UCSD-AML1 (cell line): ENCODE measurements at regions not wholly inside any gene's neighbourhood (a gene's known extent, or its start where the extent isn't known, plus 50 kb on each side); places are given as distances from the start of the nearest gene placed in this dataset.

Experiments
- DNase-seq: peaks from one replicate; lab custom pipeline; 2025; ENCODE audit not compliant: unreplicated experiment; lab: John Stamatoyannopoulos, UW

DNA sequence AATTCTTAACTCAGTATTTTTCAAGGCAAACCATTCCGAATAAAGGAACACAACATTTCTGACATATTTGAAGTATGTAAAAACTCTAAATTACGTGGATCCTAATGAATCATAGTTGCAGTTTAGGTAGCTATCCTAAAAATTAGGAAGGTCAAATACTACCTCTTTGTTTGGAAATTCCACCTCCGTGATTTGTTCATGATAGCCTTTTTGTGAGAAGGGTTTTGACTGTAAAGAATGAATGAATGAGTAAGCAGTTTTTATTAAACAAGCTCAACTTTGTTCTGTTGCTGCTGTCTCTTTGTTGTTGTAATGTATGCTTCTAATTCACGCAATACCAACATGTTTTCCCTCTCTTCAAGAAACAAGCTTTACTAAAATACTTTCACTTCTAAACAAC, 840.4 kb downstream of the USP25 start:
- no peak for DNase-seq

DNA sequence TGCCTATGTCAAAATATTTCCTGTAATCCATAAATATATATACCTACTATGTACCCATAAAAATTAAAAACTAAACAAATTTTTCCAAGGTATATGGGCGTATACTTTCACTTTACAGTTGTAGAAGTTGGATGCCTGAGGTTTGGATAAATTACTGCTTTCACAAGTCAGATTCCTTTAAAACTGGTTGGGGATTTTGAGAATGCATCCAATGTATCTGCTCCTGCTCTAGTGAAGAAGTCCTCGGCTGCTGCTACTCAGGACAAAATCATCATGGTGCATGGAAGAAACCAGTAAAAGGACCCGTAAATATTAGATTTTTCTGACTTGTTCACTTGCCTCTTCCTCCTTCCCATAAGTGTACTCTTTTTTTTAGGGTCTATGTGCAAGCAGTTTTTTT, 841.1 kb downstream of the USP25 start:
- no peak for DNase-seq

DNA sequence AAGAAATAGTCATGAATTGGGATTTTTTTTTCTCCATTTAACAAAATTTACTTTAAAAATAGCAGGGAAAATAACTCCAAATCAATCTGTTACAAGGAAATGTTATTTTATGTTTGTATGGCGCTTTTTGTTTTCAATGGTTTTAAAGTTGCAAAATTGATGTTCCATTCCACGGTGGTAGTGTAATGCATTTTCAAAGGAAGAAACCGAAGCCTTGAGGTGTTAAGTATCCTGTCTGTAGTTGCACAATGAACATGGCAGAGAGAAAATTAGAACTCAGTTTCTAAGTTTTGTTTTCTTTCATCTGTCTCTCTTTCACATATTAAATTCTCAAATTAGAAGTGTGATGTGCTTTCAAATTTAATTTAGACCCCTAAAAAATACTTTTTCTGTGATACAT, 841.8 kb downstream of the USP25 start:
- DNase-seq: no peak

DNA sequence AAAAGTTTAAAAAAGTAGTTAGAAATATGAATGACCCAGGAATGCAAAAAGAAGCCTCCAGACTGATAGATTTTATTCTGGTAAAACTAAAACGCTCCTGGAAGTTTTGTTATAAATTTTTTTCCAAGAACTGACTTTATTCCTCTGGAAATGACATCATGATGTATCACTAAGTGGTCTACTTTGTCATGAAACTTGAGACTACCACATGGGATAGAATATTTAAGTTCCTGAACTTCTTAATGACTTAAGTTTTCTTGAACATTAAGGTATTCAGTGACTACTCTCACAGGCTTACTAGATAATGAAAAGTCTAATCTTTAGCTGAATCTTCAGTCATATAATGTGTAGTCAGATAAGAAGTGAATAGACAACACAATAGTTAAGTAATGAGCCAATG, 842.2 kb downstream of the USP25 start:
- DNase-seq: no peak

DNA sequence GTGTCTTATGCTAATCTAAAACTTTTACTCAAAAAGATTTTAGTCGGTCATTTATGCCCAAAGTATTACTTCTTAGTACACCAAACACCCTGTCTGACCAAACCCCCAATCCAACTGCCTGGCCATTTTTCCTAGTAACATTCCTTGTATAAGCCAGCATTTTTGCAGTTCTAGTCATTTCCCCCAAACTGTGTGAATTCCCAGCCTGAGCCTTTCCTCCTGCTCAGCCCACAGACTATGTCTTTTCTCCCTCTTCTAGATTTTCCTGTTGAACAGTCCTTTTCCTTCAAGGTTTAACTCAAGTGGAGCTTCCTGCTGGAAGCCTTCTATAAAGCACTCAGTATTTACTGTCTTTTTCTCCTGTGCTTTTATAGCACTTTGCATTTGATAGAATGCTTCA, 843.8 kb downstream of the USP25 start:
- DNase-seq: no peak

DNA sequence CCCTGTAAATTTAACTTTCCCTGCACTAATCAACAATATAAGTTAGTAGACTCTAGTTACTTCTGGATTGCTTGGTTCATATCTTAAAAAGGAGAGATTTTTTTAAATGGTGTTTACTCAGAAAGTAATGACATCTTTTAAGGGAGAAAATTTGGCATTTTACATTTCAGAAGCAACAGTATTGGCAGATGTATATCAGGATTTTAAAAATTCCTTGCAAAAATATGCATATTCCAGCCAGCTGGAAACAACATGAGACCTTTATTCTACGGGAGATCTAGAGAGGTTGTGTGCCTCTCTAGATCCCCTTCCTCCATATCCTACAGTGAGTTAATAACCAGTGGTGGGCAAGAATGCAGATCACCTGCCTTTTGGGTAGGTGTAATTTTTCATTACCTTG, 848.2 kb downstream of the USP25 start:
- no peak for DNase-seq

DNA sequence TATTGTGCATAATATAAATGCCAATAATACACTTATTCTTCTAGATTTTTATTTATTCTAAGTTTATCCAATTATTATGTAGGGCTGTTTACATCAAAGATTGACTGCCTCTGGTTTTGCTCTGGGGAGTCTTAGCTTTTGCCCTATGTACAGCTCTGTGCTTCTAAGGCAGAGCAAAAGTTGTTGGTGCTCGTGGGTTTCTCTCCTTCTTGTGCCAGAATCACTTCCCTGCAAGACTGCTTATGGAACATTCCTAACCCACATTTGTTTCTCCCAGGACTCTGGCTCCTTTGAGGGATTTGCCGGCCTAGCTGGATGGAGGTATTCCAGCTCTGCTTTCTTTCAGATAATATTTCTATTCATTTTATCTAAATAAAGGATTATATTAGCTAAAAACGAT, 849.1 kb downstream of the USP25 start:
- DNase-seq: no peak

DNA sequence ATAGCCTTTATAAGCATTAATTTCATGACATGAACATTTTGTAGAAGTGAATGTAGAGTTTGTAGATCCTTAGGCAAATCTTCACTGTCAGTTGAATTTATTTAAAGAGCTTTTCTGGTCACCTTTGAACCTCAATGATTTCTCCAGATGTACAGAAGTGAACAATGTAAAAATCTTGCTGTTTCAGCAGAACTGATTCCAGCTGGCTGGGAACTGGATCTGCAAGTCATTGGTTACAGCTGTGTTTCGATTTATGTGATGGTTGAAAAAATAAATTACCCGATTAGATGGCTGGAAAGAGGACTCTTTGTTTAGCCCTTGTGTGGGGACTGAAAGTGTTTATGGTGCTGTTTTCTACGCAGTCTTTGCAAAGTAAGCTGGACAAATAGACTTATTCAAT, 849.8 kb downstream of the USP25 start:
- no peak for DNase-seq

DNA sequence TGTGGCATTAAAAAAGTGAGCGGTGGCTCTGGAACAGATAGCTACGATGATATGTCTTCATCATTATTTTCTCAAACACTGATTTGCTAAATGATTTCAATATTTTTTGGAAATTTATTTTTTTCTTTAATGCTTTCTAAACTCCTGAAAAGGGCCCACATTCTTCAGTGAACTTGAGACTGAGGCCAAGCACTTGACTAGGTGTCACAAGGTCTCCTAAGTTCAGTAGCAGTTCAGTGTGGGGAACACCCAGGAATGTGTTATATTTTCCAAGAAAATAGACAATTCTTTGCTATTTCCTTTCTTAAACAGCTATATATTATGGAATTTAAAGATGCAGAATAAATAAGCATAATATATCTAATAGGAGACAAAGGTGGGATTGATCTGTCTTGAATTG, 850.9 kb downstream of the USP25 start:
- no peak for DNase-seq

DNA sequence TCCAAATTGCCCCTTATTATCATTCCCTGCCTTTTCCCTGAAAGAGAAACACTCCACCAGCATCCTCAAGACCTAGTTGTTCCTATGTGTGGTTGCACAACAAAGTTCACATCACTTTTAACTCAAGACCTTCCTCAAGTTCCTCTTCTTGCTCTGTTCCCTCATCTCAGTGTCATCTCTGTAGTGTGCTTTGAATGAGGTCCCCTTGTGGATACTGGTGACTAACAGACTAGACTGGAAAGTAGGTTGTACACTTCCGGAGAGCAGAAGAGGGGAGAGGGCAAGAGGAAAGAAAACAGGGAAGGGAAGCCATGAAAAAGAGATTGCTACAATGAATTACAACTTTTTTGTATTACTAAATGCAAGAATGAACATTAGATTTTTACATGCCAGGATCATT, 853.8 kb downstream of the USP25 start:
- DNase-seq: no peak

DNA sequence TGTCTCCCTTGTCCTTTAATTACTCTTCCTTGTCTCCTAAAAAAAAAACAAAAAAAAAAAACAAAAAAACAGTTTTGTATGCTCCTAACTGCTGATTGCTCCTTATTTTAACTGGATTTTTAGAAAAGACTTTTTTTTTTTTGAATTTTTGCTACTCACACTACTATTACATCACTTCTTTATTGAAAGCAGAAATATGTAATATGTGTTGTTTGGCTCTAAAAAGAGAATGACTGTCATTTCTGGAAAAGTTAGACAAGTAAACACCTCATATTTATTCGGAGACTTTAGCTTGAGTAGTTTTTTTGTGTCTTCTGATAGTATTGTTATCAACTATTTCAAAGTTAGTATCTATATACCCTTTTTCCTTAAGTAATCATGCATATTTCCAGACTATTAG, 855.0 kb downstream of the USP25 start:
- DNase-seq: no peak

DNA sequence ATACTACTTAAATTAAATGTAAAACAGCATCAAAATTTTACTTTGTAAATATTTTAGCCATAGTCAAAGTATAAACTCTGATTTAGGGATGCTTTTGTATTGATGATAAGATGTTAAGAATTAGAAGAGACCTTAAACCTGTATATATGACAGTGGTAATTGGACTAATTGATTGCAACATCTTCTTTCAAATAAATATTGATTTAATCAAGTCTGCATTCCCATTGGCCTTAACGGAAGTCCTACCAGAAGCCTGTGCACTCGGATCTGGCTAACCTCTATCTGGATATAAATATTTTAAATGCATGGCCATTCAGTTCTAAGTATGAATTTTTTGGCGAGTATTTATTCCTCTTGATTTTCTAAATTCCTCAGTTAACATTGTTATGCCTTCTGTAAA, 856.1 kb downstream of the USP25 start:
- no peak for DNase-seq

DNA sequence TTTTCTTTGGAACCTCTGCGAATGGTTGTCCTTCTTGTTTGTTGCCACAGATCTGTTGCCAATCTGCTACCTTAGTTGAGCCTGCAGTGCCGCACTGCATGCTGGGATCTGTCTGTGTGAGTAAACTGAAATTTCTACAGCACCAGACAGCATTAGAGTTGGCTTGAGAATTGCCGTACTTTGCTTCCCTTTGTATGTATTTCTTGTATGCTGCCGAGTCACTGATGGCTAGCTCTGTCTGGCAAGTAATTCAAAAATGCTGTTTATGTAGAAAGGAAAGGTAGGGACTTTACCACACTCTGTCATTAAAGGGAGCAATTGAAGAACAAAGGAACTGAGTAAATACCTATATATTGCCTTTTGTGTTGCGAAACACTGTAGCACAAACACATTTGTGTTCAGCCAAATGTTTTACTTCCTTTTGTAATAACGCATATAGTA, 857.4 kb downstream of the USP25 start:
- DNase-seq: no peak

DNA sequence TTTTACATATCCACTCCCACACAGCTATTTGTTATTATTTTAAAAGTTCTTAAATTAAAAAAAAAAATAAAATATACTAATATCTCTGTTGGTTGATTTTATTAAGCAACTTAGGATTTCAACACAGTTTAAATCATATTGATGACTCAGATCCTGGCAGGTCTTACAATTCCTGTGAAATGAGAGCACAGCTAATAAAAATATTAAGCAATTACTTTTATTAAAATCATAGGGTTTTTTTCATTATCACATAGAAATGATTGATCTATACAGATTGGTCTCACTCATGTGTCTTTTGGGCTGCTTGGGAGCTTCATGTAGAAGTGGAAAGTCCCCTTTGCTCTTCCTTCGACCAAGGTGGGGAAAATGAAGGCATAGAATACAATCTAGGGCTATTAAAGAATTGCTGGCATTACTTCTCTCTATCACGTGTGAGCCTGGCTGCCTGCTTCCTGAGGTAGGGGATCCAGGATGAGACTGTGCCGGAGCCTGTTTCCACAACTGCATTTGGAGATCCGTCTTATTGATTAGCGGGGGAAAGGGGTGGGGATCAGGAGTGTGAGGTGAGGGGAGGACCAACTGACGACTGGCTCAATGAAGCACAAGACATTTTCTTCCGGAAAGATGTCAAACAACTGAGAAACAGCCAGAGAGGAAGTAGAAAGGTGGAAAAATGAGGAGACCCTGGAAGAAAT, 858.0 kb downstream of the USP25 start:
- no peak for DNase-seq

DNA sequence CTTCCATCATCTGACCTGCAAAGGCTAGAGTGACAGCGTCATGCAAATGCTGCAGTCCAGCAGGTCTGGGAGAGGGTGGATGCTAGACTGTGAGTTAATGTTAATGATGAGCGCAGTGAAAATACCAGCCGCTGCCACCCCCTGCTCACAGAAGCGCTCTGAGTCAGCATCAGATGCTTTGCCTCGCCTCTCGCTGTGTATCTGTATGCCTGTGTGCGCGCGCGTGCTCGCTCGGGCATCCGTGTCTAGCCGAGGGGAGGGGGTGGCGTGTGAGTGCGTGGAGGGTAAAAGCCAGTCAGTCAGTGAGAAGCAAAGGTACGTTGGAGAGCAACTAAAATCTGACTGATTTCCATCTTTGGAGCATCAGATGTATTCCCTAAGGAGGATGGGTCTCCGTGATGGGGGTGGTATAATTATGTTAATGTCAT, 858.7 kb downstream of the USP25 start:
- no peak for DNase-seq

DNA sequence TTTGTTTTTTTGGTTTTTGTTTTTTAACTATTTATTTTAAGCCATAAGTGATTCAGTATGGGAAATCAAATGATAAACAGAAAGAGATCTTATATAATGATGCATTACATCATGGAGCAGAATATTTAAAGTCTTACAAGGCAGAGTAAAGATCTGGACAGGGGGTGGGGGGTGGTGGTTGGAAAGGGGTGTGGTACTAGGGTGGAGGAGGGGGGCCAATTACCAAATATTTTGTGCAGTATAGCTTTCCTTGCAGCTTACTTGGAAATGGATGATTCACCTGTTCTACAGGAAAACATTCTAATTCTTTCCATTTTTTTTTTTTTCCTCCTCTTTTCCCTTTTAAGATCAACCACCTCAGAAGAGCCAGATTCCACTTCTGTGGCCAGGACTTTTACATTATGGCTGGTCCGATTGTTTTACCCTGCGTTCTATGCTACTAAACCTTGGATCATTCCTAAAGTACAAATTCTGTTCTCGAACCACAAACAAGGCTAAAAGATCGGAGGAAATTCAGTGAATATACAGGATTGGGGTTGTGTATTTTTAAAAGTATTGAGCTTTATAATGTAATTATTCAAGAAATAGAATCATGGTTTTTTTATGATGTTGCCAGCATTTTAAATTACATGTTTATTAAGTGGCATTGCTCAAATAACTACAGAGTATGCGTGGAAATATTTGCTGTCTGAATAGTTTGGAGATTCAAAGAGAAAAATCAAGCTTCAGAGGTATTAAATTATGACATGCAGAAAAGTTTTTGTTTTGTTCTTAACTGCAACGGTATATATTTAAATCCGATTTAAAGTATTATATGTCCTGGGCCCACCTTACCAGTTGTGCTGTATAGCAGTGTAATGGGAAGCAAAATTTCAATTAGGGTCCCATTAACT, 859.5 kb downstream of the USP25 start:
- DNase-seq: no peak

DNA sequence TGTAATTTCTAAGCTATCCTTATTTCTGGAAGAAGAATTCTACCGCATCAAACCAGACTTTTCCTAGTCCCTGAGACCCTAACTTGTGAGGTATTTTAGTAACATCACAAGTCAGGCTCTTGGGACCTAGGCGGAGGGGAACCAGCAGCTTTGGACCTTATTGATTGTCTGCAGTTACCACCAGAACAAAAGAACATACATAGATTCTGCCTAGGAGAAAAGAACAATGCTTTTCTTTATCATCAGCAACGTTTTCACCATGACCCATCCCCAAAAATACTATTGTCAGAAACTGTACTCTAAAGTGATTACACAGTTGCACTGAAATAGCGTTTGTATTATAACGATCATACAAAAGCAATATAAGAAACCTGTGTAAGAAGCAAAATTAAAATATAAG, 860.4 kb downstream of the USP25 start:
- no peak for DNase-seq

DNA sequence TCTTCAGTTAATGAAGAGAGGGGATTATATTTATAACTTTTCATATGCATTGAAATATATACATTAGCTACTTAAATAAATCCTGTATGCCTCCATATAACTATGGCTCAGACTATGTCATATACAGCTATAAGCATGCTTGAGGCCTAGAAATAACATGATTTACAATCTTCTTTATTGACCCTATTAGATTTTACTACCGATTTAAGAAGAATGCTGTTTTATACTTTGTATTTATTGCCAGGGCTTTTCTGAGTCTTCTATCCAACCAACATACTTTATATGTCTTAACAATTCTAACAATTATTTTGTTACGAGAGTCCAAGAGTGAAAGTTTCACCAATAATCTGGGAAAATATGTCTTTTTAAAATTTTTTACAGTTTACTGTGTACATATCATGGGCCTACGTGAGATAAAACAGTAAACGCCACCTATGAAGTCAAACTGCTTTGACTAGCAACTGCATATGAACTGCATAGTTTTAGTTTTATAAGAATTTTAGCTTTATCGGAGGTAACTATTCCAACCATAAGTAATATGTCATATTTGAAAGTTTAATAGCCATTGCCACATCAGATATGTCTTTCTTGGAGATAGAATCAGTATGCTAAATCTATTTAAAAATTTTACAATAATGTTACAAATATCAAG, 861.0 kb downstream of the USP25 start:
- no peak for DNase-seq

DNA sequence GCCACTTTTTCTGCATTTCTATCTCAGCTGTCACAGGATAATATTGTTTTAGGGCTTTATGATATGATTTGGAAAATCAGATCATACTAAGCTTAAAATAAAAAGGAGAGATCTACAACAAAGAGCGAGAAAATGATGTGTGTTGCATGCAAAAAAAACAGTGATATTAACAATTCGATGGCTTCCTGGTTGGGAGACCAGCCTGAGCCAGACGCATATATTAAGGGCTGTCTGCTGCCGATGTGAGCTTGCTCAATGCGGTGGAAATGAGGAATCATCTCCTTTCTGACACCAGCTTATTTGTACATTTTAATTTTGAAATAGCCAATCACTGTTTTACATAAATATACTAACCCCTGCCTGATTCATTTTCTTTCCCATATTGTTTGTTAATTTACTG, 862.6 kb downstream of the USP25 start:
- DNase-seq: no peak

DNA sequence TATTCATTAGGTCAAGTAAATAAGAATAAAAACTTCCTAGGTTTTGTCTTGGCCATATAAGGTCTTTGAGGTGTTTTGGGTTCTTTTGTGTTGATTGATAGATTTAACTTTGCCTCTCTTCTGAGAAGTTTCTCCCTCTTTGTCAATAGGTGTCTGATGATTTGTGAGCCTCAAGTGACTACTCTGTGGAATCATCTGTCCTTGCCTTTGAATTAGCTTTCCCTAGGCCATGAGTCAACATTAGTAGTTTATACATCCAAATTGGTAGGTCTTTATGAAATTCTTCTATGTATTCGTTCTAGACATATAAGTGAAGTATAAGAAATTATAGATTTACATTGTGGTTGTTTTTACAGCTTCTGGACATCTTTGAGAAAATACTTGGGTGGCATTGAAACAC, 864.4 kb downstream of the USP25 start:
- no peak for DNase-seq

DNA sequence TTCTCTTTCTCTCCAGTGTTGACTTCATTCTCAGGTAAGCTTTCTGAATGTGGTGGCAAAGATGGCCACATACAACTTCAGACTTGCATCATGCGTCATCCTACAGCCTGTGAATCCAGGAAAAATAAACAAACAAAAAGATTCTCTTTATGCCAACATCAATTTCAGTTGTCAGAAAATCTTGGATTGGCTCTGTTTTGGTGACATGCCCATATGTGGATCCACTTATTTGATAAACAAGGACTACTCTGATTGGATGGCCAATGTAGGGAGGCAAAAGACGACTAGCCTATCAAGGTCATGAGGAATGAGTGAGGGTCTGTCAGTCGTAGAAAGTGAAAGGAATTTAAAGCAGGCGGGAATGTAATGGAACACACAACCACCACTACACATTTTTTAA, 866.6 kb downstream of the USP25 start:
- no peak for DNase-seq

DNA sequence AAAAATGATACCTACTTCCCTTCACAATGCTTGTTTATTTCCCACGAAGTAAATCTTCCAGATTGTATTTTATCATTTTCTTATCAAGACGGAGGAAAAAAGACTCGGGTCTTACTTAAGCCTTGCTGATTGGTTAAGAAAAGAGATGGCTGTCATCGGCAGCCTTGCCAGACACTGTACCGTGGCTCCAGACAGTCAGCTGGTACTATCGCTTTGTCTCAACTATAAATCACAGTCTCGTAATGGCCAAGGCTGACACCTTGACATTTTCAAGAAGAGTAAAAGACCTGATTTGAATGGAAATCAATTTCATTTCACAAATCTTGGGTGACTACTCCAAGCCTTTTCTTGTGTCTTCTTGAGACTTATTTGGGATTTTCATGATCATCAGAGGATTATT, 868.0 kb downstream of the USP25 start:
- DNase-seq: no peak
